Stimulated activated CD4-positive, alpha-beta T cell treated with anti-CD3 and anti-CD28 coated beads, Interleukin-15, amount 100 ng/mL, for 48 hours (primary cell): ENCODE measurements at regions not wholly inside any gene's neighbourhood (a gene's known extent, or its start where the extent isn't known, plus 50 kb on each side); places are given as distances from the start of the nearest gene placed in this dataset.
"Not testable (repeated sequence)": the region's sequence is repeated elsewhere in the genome, so short reads cannot be mapped to it uniquely, and the experiment has no call there.

Source experiments
- DNase-seq, 2 donors: peaks; one replicate each; pipeline ENCODE4 v3.0.0-alpha.2; 2020; ENCODE audit warnings: low read depth in 2 of 2

GRCh38 chr2:144995482-144995881 lies 475.6 kb upstream of the ZEB2 start:
- DNase-seq, result no peak

- no peak for DNase-seq
Observed at GRCh38 chr2:144990661-144991060, 470.7 kb upstream of the ZEB2 start.

- no peak for DNase-seq
Observed at GRCh38 chr2:144989579-144990270, 469.8 kb upstream of the ZEB2 start.

- DNase-seq, result no peak
Observed at GRCh38 chr2:144988591-144988990, 468.7 kb upstream of the ZEB2 start.

- no peak for DNase-seq
Observed at GRCh38 chr2:144986691-144987090, 466.8 kb upstream of the ZEB2 start.

- DNase-seq, result no peak
Observed at GRCh38 chr2:144984038-144984437, 464.1 kb upstream of the ZEB2 start.

GRCh38 chr2:144983107-144983506 lies 463.2 kb upstream of the ZEB2 start:
- DNase-seq, result no peak

- DNase-seq, result no peak
Observed at GRCh38 chr2:144982481-144982880, 462.6 kb upstream of the ZEB2 start.

GRCh38 chr2:144975881-144976280 lies 456.0 kb upstream of the ZEB2 start:
- DNase-seq, result no peak

GRCh38 chr2:144972676-144973075 lies 452.8 kb upstream of the ZEB2 start:
- no peak for DNase-seq

- DNase-seq, result no peak
Observed at GRCh38 chr2:144971786-144972335, 451.9 kb upstream of the ZEB2 start.

- not testable (repeated sequence) for DNase-seq
Observed at GRCh38 chr2:144970410-144970809, 450.5 kb upstream of the ZEB2 start.

- not testable (repeated sequence) for DNase-seq
Observed at GRCh38 chr2:144969564-144969963, 449.6 kb upstream of the ZEB2 start.

GRCh38 chr2:144967961-144968360 lies 448.0 kb upstream of the ZEB2 start:
- no peak for DNase-seq

GRCh38 chr2:144965172-144965571 lies 445.3 kb upstream of the ZEB2 start:
- DNase-seq, result no peak

GRCh38 chr2:144963031-144963430 lies 443.1 kb upstream of the ZEB2 start:
- no peak for DNase-seq

- DNase-seq, result no peak
Observed at GRCh38 chr2:144959416-144959815, 439.5 kb upstream of the ZEB2 start.

GRCh38 chr2:144950899-144951560 lies 431.1 kb upstream of the ZEB2 start:
- no peak for DNase-seq

GRCh38 chr2:144948205-144948855 lies 428.4 kb upstream of the ZEB2 start:
- no peak for DNase-seq

GRCh38 chr2:144947709-144948037 lies 427.8 kb upstream of the ZEB2 start:
- no peak for DNase-seq

GRCh38 chr2:144946263-144946662 lies 426.3 kb upstream of the ZEB2 start:
- no peak for DNase-seq

- DNase-seq, result no peak
Observed at GRCh38 chr2:144944546-144945220, 424.8 kb upstream of the ZEB2 start.
